ENCODE measurements at regions not wholly inside any gene's neighbourhood (a gene's known extent, or its start where the extent isn't known, plus 50 kb on each side); places are given as distances from the start of the nearest gene placed in this dataset.

- no peak overlapping the region for H3K27ac ChIP-seq (ENCODE audit: low read depth, low read length)
- H3K9me3 ChIP-seq (ENCODE audit: control insufficient read depth, insufficient read depth, low read length) = peaks cover 29% of the 10 kb centered on the region
- H3K4me1 ChIP-seq (ENCODE audit: control insufficient read depth, insufficient read depth, low read length) = no peaks in the 10 kb centered on the region
- no peaks in the 10 kb centered on the region for H3K27me3 ChIP-seq (ENCODE audit: control insufficient read depth, insufficient read depth, low read length)
- H3K9ac ChIP-seq (ENCODE audit: low read depth, low read length) = no peak overlapping the region
- no peak overlapping the region for H3K4me3 ChIP-seq (ENCODE audit: low read depth, low read length)
- no peaks in the 10 kb centered on the region for H3K36me3 ChIP-seq (ENCODE audit: control insufficient read depth, insufficient read depth, low read length)
These were observed 86.7 kb upstream of the IL6 start for GRCh38 chr7:22640269-22640668.

- no peaks in the 10 kb centered on the region for H3K4me1 ChIP-seq (ENCODE audit: control insufficient read depth, insufficient read depth, low read length)
- H3K36me3 ChIP-seq (ENCODE audit: control insufficient read depth, insufficient read depth, low read length) = no peaks in the 10 kb centered on the region
- no peak overlapping the region for H3K4me3 ChIP-seq (ENCODE audit: low read depth, low read length)
- peaks cover 26% of the 10 kb centered on the region for H3K9me3 ChIP-seq (ENCODE audit: control insufficient read depth, insufficient read depth, low read length)
- H3K27ac ChIP-seq (ENCODE audit: low read depth, low read length) = no peak overlapping the region
- no peak overlapping the region for H3K9ac ChIP-seq (ENCODE audit: low read depth, low read length)
- H3K27me3 ChIP-seq (ENCODE audit: control insufficient read depth, insufficient read depth, low read length) = no peaks in the 10 kb centered on the region
These were observed 87.6 kb upstream of the IL6 start for GRCh38 chr7:22639396-22639795.

- no peaks in the 10 kb centered on the region for H3K9me3 ChIP-seq (ENCODE audit: control insufficient read depth, insufficient read depth, low read length)
- no peaks in the 10 kb centered on the region for H3K27me3 ChIP-seq (ENCODE audit: control insufficient read depth, insufficient read depth, low read length)
- H3K36me3 ChIP-seq (ENCODE audit: control insufficient read depth, insufficient read depth, low read length) = no peaks in the 10 kb centered on the region
- H3K9ac ChIP-seq (ENCODE audit: low read depth, low read length) = no peak overlapping the region
- H3K27ac ChIP-seq (ENCODE audit: low read depth, low read length) = no peak overlapping the region
- no peaks in the 10 kb centered on the region for H3K4me1 ChIP-seq (ENCODE audit: control insufficient read depth, insufficient read depth, low read length)
- H3K4me3 ChIP-seq (ENCODE audit: low read depth, low read length) = no peak overlapping the region
These were observed 91.7 kb upstream of the IL6 start for GRCh38 chr7:22635349-22635748.

- Histone ChIP-seq H3K4me3 (ENCODE audit: low read depth, low read length) (no peak overlapping the region), H3K4me1 (ENCODE audit: control insufficient read depth, insufficient read depth, low read length) (no peaks in the 10 kb centered on the region), H3K27me3 (ENCODE audit: control insufficient read depth, insufficient read depth, low read length) (no peaks in the 10 kb centered on the region), H3K27ac (ENCODE audit: low read depth, low read length) (no peak overlapping the region), H3K9ac (ENCODE audit: low read depth, low read length) (no peak overlapping the region), H3K9me3 (ENCODE audit: control insufficient read depth, insufficient read depth, low read length) (no peaks in the 10 kb centered on the region), H3K36me3 (ENCODE audit: control insufficient read depth, insufficient read depth, low read length) (no peaks in the 10 kb centered on the region)
These were observed 93.0 kb upstream of the IL6 start for GRCh38 chr7:22633954-22634474.

- Histone ChIP-seq H3K9ac (ENCODE audit: low read depth, low read length) (no peak overlapping the region), H3K9me3 (ENCODE audit: control insufficient read depth, insufficient read depth, low read length) (no peaks in the 10 kb centered on the region), H3K27ac (ENCODE audit: low read depth, low read length) (no peak overlapping the region), H3K36me3 (ENCODE audit: control insufficient read depth, insufficient read depth, low read length) (no peaks in the 10 kb centered on the region), H3K4me3 (ENCODE audit: low read depth, low read length) (no peak overlapping the region), H3K4me1 (ENCODE audit: control insufficient read depth, insufficient read depth, low read length) (no peaks in the 10 kb centered on the region), H3K27me3 (ENCODE audit: control insufficient read depth, insufficient read depth, low read length) (no peaks in the 10 kb centered on the region)
These were observed 93.6 kb upstream of the IL6 start for GRCh38 chr7:22633286-22633953.

- no peak overlapping the region for H3K4me3 ChIP-seq (ENCODE audit: low read depth, low read length)
- no peaks in the 10 kb centered on the region for H3K36me3 ChIP-seq (ENCODE audit: control insufficient read depth, insufficient read depth, low read length)
- no peak overlapping the region for H3K9ac ChIP-seq (ENCODE audit: low read depth, low read length)
- no peaks in the 10 kb centered on the region for H3K9me3 ChIP-seq (ENCODE audit: control insufficient read depth, insufficient read depth, low read length)
- H3K4me1 ChIP-seq (ENCODE audit: control insufficient read depth, insufficient read depth, low read length) = no peaks in the 10 kb centered on the region
- no peak overlapping the region for H3K27ac ChIP-seq (ENCODE audit: low read depth, low read length)
- H3K27me3 ChIP-seq (ENCODE audit: control insufficient read depth, insufficient read depth, low read length) = no peaks in the 10 kb centered on the region
These were observed 94.3 kb upstream of the IL6 start for GRCh38 chr7:22632674-22633073.

GRCh38 chr7:22631730-22632129 is 95.3 kb upstream of the IL6 start:
- H3K27ac ChIP-seq (ENCODE audit: low read depth, low read length) = no peak overlapping the region
- H3K9ac ChIP-seq (ENCODE audit: low read depth, low read length) = no peak overlapping the region

GRCh38 chr7:22630069-22630468 is 96.9 kb upstream of the IL6 start:
- H3K27ac ChIP-seq (ENCODE audit: low read depth, low read length) = no peak overlapping the region
- H3K36me3 ChIP-seq (ENCODE audit: control insufficient read depth, insufficient read depth, low read length) = no peaks in the 10 kb centered on the region
- no peaks in the 10 kb centered on the region for H3K27me3 ChIP-seq (ENCODE audit: control insufficient read depth, insufficient read depth, low read length)
- H3K4me1 ChIP-seq (ENCODE audit: control insufficient read depth, insufficient read depth, low read length) = no peaks in the 10 kb centered on the region
- no peaks in the 10 kb centered on the region for H3K9me3 ChIP-seq (ENCODE audit: control insufficient read depth, insufficient read depth, low read length)
- H3K4me3 ChIP-seq (ENCODE audit: low read depth, low read length) = no peak overlapping the region
- no peak overlapping the region for H3K9ac ChIP-seq (ENCODE audit: low read depth, low read length)

More at GRCh38 chr7:22631730-22632129, 95.3 kb upstream of the IL6 start:
- no peak overlapping the region for H3K4me3 ChIP-seq (ENCODE audit: low read depth, low read length)
- H3K9me3 ChIP-seq (ENCODE audit: control insufficient read depth, insufficient read depth, low read length) = no peaks in the 10 kb centered on the region
- H3K36me3 ChIP-seq (ENCODE audit: control insufficient read depth, insufficient read depth, low read length) = no peaks in the 10 kb centered on the region
- no peaks in the 10 kb centered on the region for H3K4me1 ChIP-seq (ENCODE audit: control insufficient read depth, insufficient read depth, low read length)
- H3K27me3 ChIP-seq (ENCODE audit: control insufficient read depth, insufficient read depth, low read length) = no peaks in the 10 kb centered on the region

GRCh38 chr7:22629056-22629455 is 97.9 kb upstream of the IL6 start:
- Histone ChIP-seq H3K36me3 (ENCODE audit: control insufficient read depth, insufficient read depth, low read length) (no peaks in the 10 kb centered on the region), H3K27me3 (ENCODE audit: control insufficient read depth, insufficient read depth, low read length) (no peaks in the 10 kb centered on the region), H3K27ac (ENCODE audit: low read depth, low read length) (no peak overlapping the region), H3K4me3 (ENCODE audit: low read depth, low read length) (no peak overlapping the region), H3K9ac (ENCODE audit: low read depth, low read length) (no peak overlapping the region), H3K4me1 (ENCODE audit: control insufficient read depth, insufficient read depth, low read length) (no peaks in the 10 kb centered on the region), H3K9me3 (ENCODE audit: control insufficient read depth, insufficient read depth, low read length) (no peaks in the 10 kb centered on the region)

- Histone ChIP-seq H3K36me3 (ENCODE audit: control insufficient read depth, insufficient read depth, low read length) (no peaks in the 10 kb centered on the region), H3K4me1 (ENCODE audit: control insufficient read depth, insufficient read depth, low read length) (no peaks in the 10 kb centered on the region), H3K27me3 (ENCODE audit: control insufficient read depth, insufficient read depth, low read length) (no peaks in the 10 kb centered on the region), H3K27ac (ENCODE audit: low read depth, low read length) (no peak overlapping the region), H3K9ac (ENCODE audit: low read depth, low read length) (no peak overlapping the region), H3K4me3 (ENCODE audit: low read depth, low read length) (no peak overlapping the region), H3K9me3 (ENCODE audit: control insufficient read depth, insufficient read depth, low read length) (no peaks in the 10 kb centered on the region)
These were observed 98.9 kb upstream of the IL6 start for GRCh38 chr7:22628112-22628511.

- Histone ChIP-seq H3K4me1 (ENCODE audit: control insufficient read depth, insufficient read depth, low read length) (no peaks in the 10 kb centered on the region), H3K27ac (ENCODE audit: low read depth, low read length) (no peak overlapping the region), H3K9me3 (ENCODE audit: control insufficient read depth, insufficient read depth, low read length) (no peaks in the 10 kb centered on the region)
These were observed 99.9 kb upstream of the IL6 start for GRCh38 chr7:22627136-22627535.

More at GRCh38 chr7:22627136-22627535, 99.9 kb upstream of the IL6 start:
- Histone ChIP-seq H3K27me3 (ENCODE audit: control insufficient read depth, insufficient read depth, low read length) (no peaks in the 10 kb centered on the region), H3K36me3 (ENCODE audit: control insufficient read depth, insufficient read depth, low read length) (no peaks in the 10 kb centered on the region), H3K4me3 (ENCODE audit: low read depth, low read length) (no peak overlapping the region), H3K9ac (ENCODE audit: low read depth, low read length) (no peak overlapping the region)
